ENCODE measurements at regions not wholly inside any gene's neighbourhood (a gene's known extent, or its start where the extent isn't known, plus 50 kb on each side); places are given as distances from the start of the nearest gene placed in this dataset.
"Not testable (repeated sequence)": the region's sequence is repeated elsewhere in the genome, so short reads cannot be mapped to it uniquely, and the experiment has no call there.

GRCh38 chr3:159668461-159668860, 320.2 kb upstream of the IL12A start:
- no peak for DNase-seq

GRCh38 chr3:159668990-159669476, 319.6 kb upstream of the IL12A start:
- peak; percentile 42 for DNase-seq

- no peak for DNase-seq
These were observed 318.9 kb upstream of the IL12A start for GRCh38 chr3:159669766-159670165.

- DNase-seq = no peak
These were observed 315.6 kb upstream of the IL12A start for GRCh38 chr3:159672728-159673688.

- no peak for DNase-seq
These were observed 314.1 kb upstream of the IL12A start for GRCh38 chr3:159674583-159674982.

GRCh38 chr3:159675285-159675684, 313.4 kb upstream of the IL12A start:
- no peak for DNase-seq

GRCh38 chr3:159679900-159680299, 308.7 kb upstream of the IL12A start:
- DNase-seq = no peak

GRCh38 chr3:159681717-159682116, 306.9 kb upstream of the IL12A start:
- DNase-seq = not testable (repeated sequence)

GRCh38 chr3:159685801-159686200, 302.8 kb upstream of the IL12A start:
- no peak for DNase-seq

GRCh38 chr3:159693226-159693625, 295.4 kb upstream of the IL12A start:
- DNase-seq = no peak

GRCh38 chr3:159711560-159712333, 276.9 kb upstream of the IL12A start:
- peak; percentile 98 for DNase-seq

- DNase-seq = peak; percentile 18
These were observed 267.3 kb upstream of the IL12A start for GRCh38 chr3:159721324-159721723.

GRCh38 chr3:159723295-159723694, 265.3 kb upstream of the IL12A start:
- no peak for DNase-seq

- peak; percentile 72 for DNase-seq
These were observed 264.0 kb upstream of the IL12A start for GRCh38 chr3:159724627-159725026.

GRCh38 chr3:159726231-159726964, 262.2 kb upstream of the IL12A start:
- peak; percentile 52 for DNase-seq

- DNase-seq = no peak
These were observed 261.1 kb upstream of the IL12A start for GRCh38 chr3:159727506-159727905.

- no peak for DNase-seq
These were observed 257.4 kb upstream of the IL12A start for GRCh38 chr3:159731254-159731653.

- DNase-seq = peak; percentile 84
These were observed 256.2 kb upstream of the IL12A start for GRCh38 chr3:159732172-159733111.

GRCh38 chr3:159733194-159733860, 255.3 kb upstream of the IL12A start:
- peak; percentile 87 for DNase-seq

GRCh38 chr3:159734681-159735080, 254.0 kb upstream of the IL12A start:
- no peak for DNase-seq

- DNase-seq = no peak
These were observed 249.5 kb upstream of the IL12A start for GRCh38 chr3:159739166-159739565.
